Adrenal gland (tissue), 9 donors: ENCODE measurements at regions not wholly inside any gene's neighbourhood (a gene's known extent, or its start where the extent isn't known, plus 50 kb on each side); places are given as distances from the start of the nearest gene placed in this dataset.

ENCODE experiments used
- DNase-seq, 7 donors: peaks; one replicate each; pipeline ENCODE4 v3.0.0-alpha.2; 2019 to 2020
- H3K27ac ChIP-seq, 5 donors: fragments of 200-600 bp; sonication (generic) in 4 of 5; 1 replicate in 3 of 5; 2 replicates in 2 of 5; pipeline versions ENCODE4 v1.5.1 to v1.8.0; 2016 to 2020; ENCODE audit warnings: mild to moderate bottlenecking in 1 of 5
- H3K27me3 ChIP-seq: fragments of 200-600 bp; 2 replicates; pipeline ENCODE4 v1.8.0; 2021
- H3K36me3 ChIP-seq, 2 donors: fragments of 200-600 bp; replicated peaks in 1 of 2; 1 replicate in 1 of 2; 2 replicates in 1 of 2; pipeline versions ENCODE4 v1.5.1 to v1.8.0; 2018 to 2022
- H3K4me1 ChIP-seq, 2 donors: fragments of 200-600 bp; replicated peaks in 1 of 2; 1 replicate in 1 of 2; 2 replicates in 1 of 2; pipeline versions ENCODE4 v1.5.1 to v1.8.0; 2018 to 2021
- H3K4me3 ChIP-seq, 4 donors: fragments of 200-600 bp; sonication (generic) in 3 of 4; one replicate each; pipeline ENCODE4 v1.5.1; 2016 to 2018
- H3K9me3 ChIP-seq, 3 donors: fragments of 200-600 bp; sonication (generic) in 1 of 3; replicated peaks in 1 of 3; 1 replicate in 2 of 3; 2 replicates in 1 of 3; pipeline versions ENCODE4 v1.5.1 to v1.8.0; 2016 to 2021
- CTCF ChIP-seq, 6 experiments: fragments of 450-650 bp in 4 of 6; fragments of 200-600 bp in 2 of 6; sonication (generic) in 1 of 6; IDR thresholded peaks; 1 replicate in 5 of 6; 2 replicates in 1 of 6; pipeline versions ENCODE4 v1.5.1 to v1.8.0; 2016 to 2021; ENCODE audit warnings: antibody characterized with exemption in 6 of 6, mild to moderate bottlenecking in 2 of 6, moderate library complexity in 1 of 6
- POLR2A ChIP-seq, 2 donors: fragments of 450-650 bp; IDR thresholded peaks; one replicate each; pipeline ENCODE4 v1.6.1; 2017; ENCODE audit warnings: antibody characterized with exemption in 2 of 2, mild to moderate bottlenecking in 2 of 2, moderate library complexity in 1 of 2
- WGBS, 4 donors: extraction: QIAGEN DNeasy Blood & Tissue Kit in 2 of 4; methylation state at CpG; one replicate each; pipeline versions ENCODE4 v1.1.5 to v1.1.7; 2013 to 2017; 5-methylcytosine and 5-hydroxymethylcytosine counted together
- intact Hi-C, 2 donors: fragments of 100-400 bp; cut with DNase I; formaldehyde crosslinking; loops; one replicate each; pipeline versions ENCODE4 v1.14.1 to v1.15.0; 2022 to 2023
- donor health status: healthy with polysubstance abuse.
- donor health status: Bipolar disorder and iron deficiency.
- donor health status: DM: yes; HTN: yes; CAD: no.
- donor health status: DM: no; HTN: no; CAD: no.
- donor health status: DM: no; HTN: no; CAD: no.

- intact Hi-C loops: no loop called here
- H3K36me3 ChIP-seq: no peaks in the 10 kb centered on the region
- DNase-seq: no peak
- H3K4me1 ChIP-seq: no peaks in the 10 kb centered on the region
- no peak overlapping the region for H3K27ac ChIP-seq
- no peaks in the 10 kb centered on the region for H3K27me3 ChIP-seq
- H3K4me3 ChIP-seq: no peak overlapping the region
- TF ChIP-seq POLR2A (IDR thresholded peaks at IDR 0.05) (no peak), CTCF (IDR thresholded peaks at IDR 0.05) (no peak)
- no peaks in the 10 kb centered on the region for H3K9me3 ChIP-seq
- 93 to 100% (median 96%) methylated on average over 3 of the region's 3 CpGs for WGBS, 4 donors
These were observed 838.2 kb downstream of the RAPGEF2 start for GRCh38 chr4:159941076-159941475.

GRCh38 chr4:159944477-159944876 lies 841.6 kb downstream of the RAPGEF2 start:
- no peak for TF ChIP-seq POLR2A (IDR thresholded peaks at IDR 0.05)
- TF ChIP-seq CTCF (IDR thresholded peaks at IDR 0.05): no peak
- WGBS, 4 donors: 89 to 91% (median 89%) methylated on average over 4 of the region's 4 CpGs
- H3K36me3 ChIP-seq: no peaks in the 10 kb centered on the region
- DNase-seq: no peak
- no peaks in the 10 kb centered on the region for H3K9me3 ChIP-seq
- intact Hi-C loops: no loop called here
- H3K27me3 ChIP-seq: no peaks in the 10 kb centered on the region
- H3K4me3 ChIP-seq: no peak overlapping the region
- H3K4me1 ChIP-seq: no peaks in the 10 kb centered on the region
- H3K27ac ChIP-seq: no peak overlapping the region

- no peak for DNase-seq
- no peaks in the 10 kb centered on the region for H3K4me1 ChIP-seq
- no peak overlapping the region for H3K27ac ChIP-seq
- TF ChIP-seq POLR2A (IDR thresholded peaks at IDR 0.05) (no peak), CTCF (IDR thresholded peaks at IDR 0.05) (peak; percentile 59 to 77 (median 64))
- no peaks in the 10 kb centered on the region for H3K9me3 ChIP-seq
- intact Hi-C loops: no loop called here
- WGBS, 4 donors: 34 to 44% (median 37%) methylated on average over 4 of the region's 4 CpGs
- H3K27me3 ChIP-seq: no peaks in the 10 kb centered on the region
- no peaks in the 10 kb centered on the region for H3K36me3 ChIP-seq
- H3K4me3 ChIP-seq: no peak overlapping the region
These were observed 844.2 kb downstream of the RAPGEF2 start for GRCh38 chr4:159946983-159947615.

- no peak for DNase-seq
- no peaks in the 10 kb centered on the region for H3K27me3 ChIP-seq
- no peak overlapping the region for H3K27ac ChIP-seq
- H3K4me1 ChIP-seq: no peaks in the 10 kb centered on the region
- no peaks in the 10 kb centered on the region for H3K36me3 ChIP-seq
- 49 to 74% (median 65%) methylated on average over 1 of the region's 1 CpG for WGBS, 4 donors
- intact Hi-C loops: no loop called here
- H3K9me3 ChIP-seq: no peaks in the 10 kb centered on the region
- H3K4me3 ChIP-seq: no peak overlapping the region
- TF ChIP-seq CTCF (IDR thresholded peaks at IDR 0.05): no peak
- TF ChIP-seq POLR2A (IDR thresholded peaks at IDR 0.05): no peak
These were observed 847.8 kb downstream of the RAPGEF2 start for GRCh38 chr4:159950707-159951106.
